B cell (primary cell): ENCODE measurements at regions not wholly inside any gene's neighbourhood (a gene's known extent, or its start where the extent isn't known, plus 50 kb on each side); places are given as distances from the start of the nearest gene placed in this dataset.

Source experiments
- EZH2 ChIP-seq: IDR thresholded peaks from 2 replicates; pipeline ENCODE4 v1.6.1; 2012; ENCODE audit warnings: borderline replicate concordance, low read depth, mild to moderate bottlenecking, moderate library complexity, low read length; ENCODE audit not compliant: insufficient read depth, poor library complexity, severe bottlenecking
- TF ChIP-seq, protein P1 (sequence below): fragments of 200-600 bp; IDR thresholded peaks from one replicate; pipeline ENCODE4 v1.8.0; 2022; ENCODE audit warnings: antibody characterized with exemption, mild to moderate bottlenecking

DNA sequence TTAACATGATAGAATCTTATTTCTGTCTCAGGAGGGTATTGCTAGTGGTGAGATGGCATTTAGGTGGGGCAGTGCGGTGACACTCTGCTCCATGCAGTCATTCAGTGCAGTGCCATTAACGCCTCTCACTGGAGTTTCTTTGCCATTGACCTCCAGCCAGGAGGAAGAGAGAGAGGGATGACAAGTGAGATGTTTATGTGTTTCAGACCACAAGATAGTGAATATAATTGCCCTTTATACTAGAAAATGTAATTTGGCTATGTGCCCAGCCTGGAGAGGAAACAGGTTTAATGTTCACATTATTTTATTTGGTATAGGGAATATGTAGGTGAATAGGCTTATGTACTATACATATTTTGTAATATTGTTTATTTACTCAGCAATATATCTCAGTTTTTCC, 84.5 kb downstream of the ZIC1 start:
- TF ChIP-seq, protein P1, sequence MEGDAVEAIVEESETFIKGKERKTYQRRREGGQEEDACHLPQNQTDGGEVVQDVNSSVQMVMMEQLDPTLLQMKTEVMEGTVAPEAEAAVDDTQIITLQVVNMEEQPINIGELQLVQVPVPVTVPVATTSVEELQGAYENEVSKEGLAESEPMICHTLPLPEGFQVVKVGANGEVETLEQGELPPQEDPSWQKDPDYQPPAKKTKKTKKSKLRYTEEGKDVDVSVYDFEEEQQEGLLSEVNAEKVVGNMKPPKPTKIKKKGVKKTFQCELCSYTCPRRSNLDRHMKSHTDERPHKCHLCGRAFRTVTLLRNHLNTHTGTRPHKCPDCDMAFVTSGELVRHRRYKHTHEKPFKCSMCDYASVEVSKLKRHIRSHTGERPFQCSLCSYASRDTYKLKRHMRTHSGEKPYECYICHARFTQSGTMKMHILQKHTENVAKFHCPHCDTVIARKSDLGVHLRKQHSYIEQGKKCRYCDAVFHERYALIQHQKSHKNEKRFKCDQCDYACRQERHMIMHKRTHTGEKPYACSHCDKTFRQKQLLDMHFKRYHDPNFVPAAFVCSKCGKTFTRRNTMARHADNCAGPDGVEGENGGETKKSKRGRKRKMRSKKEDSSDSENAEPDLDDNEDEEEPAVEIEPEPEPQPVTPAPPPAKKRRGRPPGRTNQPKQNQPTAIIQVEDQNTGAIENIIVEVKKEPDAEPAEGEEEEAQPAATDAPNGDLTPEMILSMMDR, result no peak
- TF ChIP-seq EZH2, result no peak
